ENCODE measurements at regions not wholly inside any gene's neighbourhood (a gene's known extent, or its start where the extent isn't known, plus 50 kb on each side); places are given as distances from the start of the nearest gene placed in this dataset.

- TF ChIP-seq POLR2A (IDR thresholded peaks at IDR 0.05) = no peak
- TF ChIP-seq POLR2AphosphoS5 (IDR thresholded peaks at IDR 0.05) = no peak
- no peak for TF ChIP-seq CTCF (IDR thresholded peaks at IDR 0.05)
These were observed 102.8 kb upstream of the ZNF438 start for GRCh38 chr10:31134311-31134952.
